KMS-11 (cell line): ENCODE measurements at regions not wholly inside any gene's neighbourhood (a gene's known extent, or its start where the extent isn't known, plus 50 kb on each side); places are given as distances from the start of the nearest gene placed in this dataset.

Experiments used
- H2AFZ ChIP-seq: fragments of 200-600 bp; sonication (generic); 2 replicates; pipeline ENCODE4 v1.6.1; 2016; ENCODE audit warnings: antibody characterized with exemption, mixed run types, low read depth
- H3K27ac ChIP-seq: fragments of 200-600 bp; sonication (generic); 2 replicates; pipeline ENCODE4 v1.6.1; 2016; ENCODE audit warnings: mild to moderate bottlenecking, mixed run types
- H3K27me3 ChIP-seq: fragments of 200-600 bp; sonication (generic); 2 replicates; pipeline ENCODE4 v1.6.1; 2017; ENCODE audit warnings: mild to moderate bottlenecking, low read depth, mixed run types, moderate library complexity; ENCODE audit not compliant: insufficient read depth
- H3K36me3 ChIP-seq: fragments of 200-600 bp; sonication (generic); 2 replicates; pipeline ENCODE4 v1.6.1; 2017; ENCODE audit warnings: mild to moderate bottlenecking, mixed run types; ENCODE audit not compliant: insufficient read depth
- H3K4me1 ChIP-seq: fragments of 200-600 bp; sonication (generic); 2 replicates; pipeline ENCODE4 v1.6.1; 2016; ENCODE audit warnings: mild to moderate bottlenecking, low read depth, mixed run types; ENCODE audit not compliant: poor library complexity, severe bottlenecking
- H3K4me2 ChIP-seq: fragments of 200-600 bp; sonication (generic); 2 replicates; pipeline ENCODE4 v1.7.0; 2016; ENCODE audit warnings: mild to moderate bottlenecking, mixed run types
- H3K4me3 ChIP-seq: fragments of 200-600 bp; sonication (generic); IDR thresholded peaks from 2 replicates; pipeline ENCODE4 v1.6.1; 2017; ENCODE audit warnings: low read depth, low read length, mixed read lengths; ENCODE audit not compliant: insufficient read depth
- H3K79me2 ChIP-seq: fragments of 200-600 bp; sonication (generic); 2 replicates; pipeline ENCODE4 v1.6.1; 2016; ENCODE audit warnings: low read depth, mixed run types; ENCODE audit not compliant: insufficient read depth
- H3K9ac ChIP-seq: fragments of 200-600 bp; sonication (generic); 2 replicates; pipeline ENCODE4 v1.6.1; 2016; ENCODE audit warnings: mild to moderate bottlenecking, mixed run types
- H4K20me1 ChIP-seq: fragments of 200-600 bp; sonication (generic); 2 replicates; pipeline ENCODE4 v1.6.1; 2016; ENCODE audit warnings: mild to moderate bottlenecking, mixed run types; ENCODE audit not compliant: insufficient read depth
- TF ChIP-seq, protein P1 (sequence below): fragments of 200-600 bp; sonication (generic); conservative IDR thresholded peaks from 2 replicates; pipeline ENCODE4 v1.6.1; 2017; ENCODE audit warnings: low read depth, mild to moderate bottlenecking, antibody characterized with exemption, low read length, moderate library complexity, mixed read lengths

DNA sequence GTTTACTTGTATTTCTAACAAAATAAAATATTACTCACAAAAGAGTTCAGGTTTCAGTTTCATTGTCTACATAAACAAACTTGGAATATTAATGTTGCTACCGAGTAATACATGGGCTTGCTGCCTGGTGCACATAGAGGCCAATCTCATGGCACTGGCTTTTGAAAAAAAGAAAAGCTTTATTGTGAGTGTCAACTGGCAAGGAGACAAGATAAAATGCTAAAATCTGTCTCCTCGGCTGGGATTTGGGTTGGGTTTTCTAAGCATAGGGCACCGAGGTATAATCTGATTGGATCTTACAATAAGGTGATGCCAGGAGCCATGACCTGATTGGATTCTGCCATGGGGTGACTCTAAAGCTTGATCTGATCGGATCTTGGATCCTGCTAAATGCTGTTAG lies 1519.9 kb upstream of the MIR17HG start:
- Histone ChIP-seq H3K27ac (no peak overlapping the region), H3K4me2 (no peak overlapping the region), H2AFZ (no peak overlapping the region), H3K79me2 (no peaks in the 10 kb centered on the region), H3K27me3 (no peaks in the 10 kb centered on the region), H4K20me1 (no peaks in the 10 kb centered on the region), H3K4me1 (no peaks in the 10 kb centered on the region), H3K36me3 (no peaks in the 10 kb centered on the region), H3K4me3 (no peak overlapping the region), H3K9ac (no peak overlapping the region)
- TF ChIP-seq, protein P1, sequence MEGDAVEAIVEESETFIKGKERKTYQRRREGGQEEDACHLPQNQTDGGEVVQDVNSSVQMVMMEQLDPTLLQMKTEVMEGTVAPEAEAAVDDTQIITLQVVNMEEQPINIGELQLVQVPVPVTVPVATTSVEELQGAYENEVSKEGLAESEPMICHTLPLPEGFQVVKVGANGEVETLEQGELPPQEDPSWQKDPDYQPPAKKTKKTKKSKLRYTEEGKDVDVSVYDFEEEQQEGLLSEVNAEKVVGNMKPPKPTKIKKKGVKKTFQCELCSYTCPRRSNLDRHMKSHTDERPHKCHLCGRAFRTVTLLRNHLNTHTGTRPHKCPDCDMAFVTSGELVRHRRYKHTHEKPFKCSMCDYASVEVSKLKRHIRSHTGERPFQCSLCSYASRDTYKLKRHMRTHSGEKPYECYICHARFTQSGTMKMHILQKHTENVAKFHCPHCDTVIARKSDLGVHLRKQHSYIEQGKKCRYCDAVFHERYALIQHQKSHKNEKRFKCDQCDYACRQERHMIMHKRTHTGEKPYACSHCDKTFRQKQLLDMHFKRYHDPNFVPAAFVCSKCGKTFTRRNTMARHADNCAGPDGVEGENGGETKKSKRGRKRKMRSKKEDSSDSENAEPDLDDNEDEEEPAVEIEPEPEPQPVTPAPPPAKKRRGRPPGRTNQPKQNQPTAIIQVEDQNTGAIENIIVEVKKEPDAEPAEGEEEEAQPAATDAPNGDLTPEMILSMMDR, result no peak

DNA sequence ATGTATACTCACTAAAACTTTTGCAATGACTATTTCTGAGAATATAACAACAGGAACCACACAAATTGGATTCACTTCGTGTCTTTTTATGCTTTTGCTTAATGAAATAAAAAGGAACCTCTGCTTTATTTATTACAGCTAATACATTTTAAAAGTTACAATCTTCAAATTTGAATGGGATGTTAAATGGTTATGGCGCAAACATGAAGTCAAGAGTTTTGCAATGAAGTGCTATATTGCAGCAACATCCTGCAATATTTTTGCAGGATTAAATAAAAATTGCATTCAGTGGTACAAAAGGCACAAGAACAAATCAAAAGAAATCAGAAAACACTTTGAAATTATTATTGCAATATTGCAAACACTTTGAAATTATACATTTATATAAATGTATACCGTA lies 1519.0 kb upstream of the MIR17HG start:
- Histone ChIP-seq H4K20me1 (no peaks in the 10 kb centered on the region), H3K4me1 (no peaks in the 10 kb centered on the region), H3K36me3 (no peaks in the 10 kb centered on the region), H3K27me3 (no peaks in the 10 kb centered on the region), H3K4me2 (no peak overlapping the region), H3K27ac (no peak overlapping the region), H3K9ac (no peak overlapping the region), H3K79me2 (no peaks in the 10 kb centered on the region), H2AFZ (no peak overlapping the region), H3K4me3 (no peak overlapping the region)
- TF ChIP-seq, protein P1, result no peak

DNA sequence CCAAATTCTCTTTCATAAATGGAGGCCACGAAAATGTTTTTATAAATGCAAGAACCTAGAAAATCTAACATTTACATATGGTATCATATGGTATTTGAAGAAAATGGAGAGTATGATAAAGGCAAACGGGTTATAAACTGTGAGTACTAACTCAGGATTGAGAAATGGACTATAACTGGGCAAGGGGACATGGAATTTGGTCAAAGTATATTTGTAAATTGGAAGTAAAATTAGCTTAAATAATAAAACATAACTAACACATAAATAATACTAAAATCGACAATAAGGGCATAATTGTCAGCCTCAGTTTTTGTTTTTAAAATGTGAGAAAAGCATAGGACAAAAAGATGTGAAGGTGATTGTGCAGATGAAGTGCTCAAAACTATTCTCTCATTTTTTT lies 1516.3 kb upstream of the MIR17HG start:
- no peak overlapping the region for H3K27ac ChIP-seq
- TF ChIP-seq, protein P1, result no peak

DNA sequence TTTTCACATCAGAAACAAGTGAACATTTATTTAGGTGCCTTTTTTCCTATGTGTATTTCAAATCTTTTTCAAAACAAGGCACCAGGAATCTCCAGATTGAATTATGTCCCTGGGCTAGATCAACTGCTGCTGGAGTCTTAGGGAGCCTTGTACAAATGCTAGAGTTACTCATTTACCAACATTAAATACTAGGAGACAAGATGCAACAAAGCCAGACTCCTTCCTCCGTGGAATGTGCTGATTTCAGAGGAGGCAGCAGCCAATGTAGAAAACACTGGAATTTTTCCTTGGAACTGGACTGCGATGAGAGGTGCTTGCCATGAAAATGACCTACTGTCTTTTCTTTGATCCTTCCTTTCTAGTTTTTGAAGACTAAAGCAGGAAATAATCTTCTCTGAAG lies 1514.7 kb upstream of the MIR17HG start:
- no peaks in the 10 kb centered on the region for H3K79me2 ChIP-seq
- no peak overlapping the region for H2AFZ ChIP-seq
- H3K4me2 ChIP-seq, result no peak overlapping the region
- H4K20me1 ChIP-seq, result no peaks in the 10 kb centered on the region
- no peaks in the 10 kb centered on the region for H3K36me3 ChIP-seq
- no peak overlapping the region for H3K4me3 ChIP-seq
- no peaks in the 10 kb centered on the region for H3K4me1 ChIP-seq
- H3K9ac ChIP-seq, result no peak overlapping the region
- TF ChIP-seq, protein P1, result no peak
- H3K27ac ChIP-seq, result no peak overlapping the region
- no peaks in the 10 kb centered on the region for H3K27me3 ChIP-seq

More for the DNA sequence above, 1516.3 kb upstream of the MIR17HG start:
- Histone ChIP-seq H2AFZ (no peak overlapping the region), H3K36me3 (no peaks in the 10 kb centered on the region), H3K79me2 (no peaks in the 10 kb centered on the region), H4K20me1 (no peaks in the 10 kb centered on the region), H3K4me1 (no peaks in the 10 kb centered on the region), H3K4me2 (no peak overlapping the region), H3K4me3 (no peak overlapping the region), H3K9ac (no peak overlapping the region), H3K27me3 (no peaks in the 10 kb centered on the region)
